ENCODE measurements at regions not wholly inside any gene's neighbourhood (a gene's known extent, or its start where the extent isn't known, plus 50 kb on each side); places are given as distances from the start of the nearest gene placed in this dataset.

DNA sequence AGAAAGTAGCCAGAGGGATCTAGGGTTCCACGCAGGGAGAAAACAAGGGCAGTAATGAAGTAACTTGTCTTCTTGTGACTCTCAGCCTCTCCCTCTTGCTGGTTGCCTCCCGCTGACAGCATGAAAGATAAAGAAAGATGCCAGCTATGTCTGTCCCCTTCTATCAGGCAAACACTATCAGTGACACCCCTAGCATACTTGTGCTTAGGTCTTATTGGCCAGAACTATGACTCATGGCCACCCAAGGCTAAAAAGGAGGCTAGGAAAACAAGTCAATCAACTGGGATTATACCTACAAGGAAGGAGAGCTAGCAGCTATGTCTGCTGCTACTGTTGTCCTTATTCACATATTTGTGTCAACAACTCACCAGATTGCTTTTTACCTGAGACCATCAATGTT, 206.8 kb upstream of the SOX4 start:
- Histone ChIP-seq H3K36me3 (no peaks in the 10 kb centered on the region), H3K27ac (no peak overlapping the region), H3K4me1 (peaks cover 0 to 8% (median 2%) of the 10 kb centered on the region in 4 donors), H3K4me3 (no peak overlapping the region), H3K9me3 (no peaks in the 10 kb centered on the region), H3K27me3 (no peaks in the 10 kb centered on the region)
- 93 to 94% methylated on average over 2 of the region's 2 CpGs for WGBS, 2 donors
- DNase-seq = no peak
- TF ChIP-seq POLR2A (IDR thresholded peaks at IDR 0.05) = no peak
- no peak for TF ChIP-seq CTCF (IDR thresholded peaks at IDR 0.05)
- no peak for TF ChIP-seq EP300 (IDR thresholded peaks at IDR 0.05)
- TF ChIP-seq POLR2AphosphoS5 (IDR thresholded peaks at IDR 0.05) = no peak
- no peak for ATAC-seq (ENCODE audit: low FRiP score in 2 of 2)

DNA sequence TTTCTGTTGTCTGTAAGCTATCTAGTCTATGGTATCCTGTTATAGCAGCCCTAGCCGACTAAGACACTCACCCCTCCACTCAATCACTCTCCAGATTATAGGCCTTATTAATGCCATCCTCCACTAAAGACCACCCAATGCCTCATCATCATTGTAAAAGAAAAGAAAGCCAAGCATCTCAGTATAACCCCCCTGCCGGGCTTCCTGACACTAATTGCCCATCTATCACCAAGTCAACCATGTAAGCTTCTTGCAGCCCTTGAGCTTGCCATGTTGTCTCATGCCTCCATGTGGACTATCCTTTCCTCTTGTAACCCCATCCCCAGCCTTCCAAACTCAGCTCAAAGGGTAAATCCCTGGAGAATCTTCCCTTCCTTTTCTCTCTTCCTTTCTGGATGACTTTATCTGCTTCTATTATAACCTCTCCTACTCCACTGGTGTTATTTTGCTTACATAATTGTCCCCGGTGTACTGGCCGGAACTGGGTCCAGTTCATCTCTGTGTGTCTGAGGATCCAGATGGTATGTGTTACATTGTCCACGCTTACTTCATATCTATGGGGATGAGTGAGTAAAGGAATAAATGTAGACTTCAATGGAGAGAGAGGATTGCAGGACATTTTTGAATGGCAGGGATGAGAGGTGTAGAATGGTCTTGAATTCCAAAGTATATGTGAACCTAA, 202.9 kb upstream of the SOX4 start:
- H3K4me3 ChIP-seq = no peak overlapping the region
- no peak for TF ChIP-seq POLR2AphosphoS5 (IDR thresholded peaks at IDR 0.05)
- TF ChIP-seq POLR2A (IDR thresholded peaks at IDR 0.05) = no peak
- no peak for TF ChIP-seq EP300 (IDR thresholded peaks at IDR 0.05)
- no peak for TF ChIP-seq CTCF (IDR thresholded peaks at IDR 0.05)
- H3K27ac ChIP-seq = no peak overlapping the region
- ATAC-seq (ENCODE audit: low FRiP score in 2 of 2) = no peak
- WGBS, 2 donors = 82 to 83% methylated on average over 5 of the region's 5 CpGs
- H3K4me1 ChIP-seq = no peaks in the 10 kb centered on the region
- no peaks in the 10 kb centered on the region for H3K27me3 ChIP-seq
- no peak for DNase-seq
- H3K36me3 ChIP-seq = no peaks in the 10 kb centered on the region
- H3K9me3 ChIP-seq = no peaks in the 10 kb centered on the region

GRCh38 chr6:21392177-21392576, 201.4 kb upstream of the SOX4 start:
- H3K9me3 ChIP-seq = no peaks in the 10 kb centered on the region
- no peaks in the 10 kb centered on the region for H3K4me1 ChIP-seq
- no peak overlapping the region for H3K27ac ChIP-seq
- H3K4me3 ChIP-seq = no peak overlapping the region
- TF ChIP-seq EP300 (IDR thresholded peaks at IDR 0.05) = no peak
- TF ChIP-seq CTCF (IDR thresholded peaks at IDR 0.05) = no peak
- no peak for TF ChIP-seq POLR2AphosphoS5 (IDR thresholded peaks at IDR 0.05)
- no peak for TF ChIP-seq POLR2A (IDR thresholded peaks at IDR 0.05)
- no peaks in the 10 kb centered on the region for H3K36me3 ChIP-seq
- DNase-seq (no peak), ATAC-seq (ENCODE audit: low FRiP score in 2 of 2) (no peak)
- no peaks in the 10 kb centered on the region for H3K27me3 ChIP-seq
- WGBS, 2 donors = 92 to 93% methylated on average over 2 of the region's 2 CpGs

- ATAC-seq (ENCODE audit: low FRiP score in 2 of 2) (no peak), DNase-seq (no peak)
- H3K27me3 ChIP-seq = no peaks in the 10 kb centered on the region
- no peaks in the 10 kb centered on the region for H3K36me3 ChIP-seq
- H3K27ac ChIP-seq = no peak overlapping the region
- H3K9me3 ChIP-seq = no peaks in the 10 kb centered on the region
- TF ChIP-seq POLR2A (IDR thresholded peaks at IDR 0.05) (no peak), EP300 (IDR thresholded peaks at IDR 0.05) (no peak), POLR2AphosphoS5 (IDR thresholded peaks at IDR 0.05) (no peak), CTCF (IDR thresholded peaks at IDR 0.05) (no peak)
- 58 to 67% methylated on average over 10 of the region's 10 CpGs for WGBS, 2 donors
- no peak overlapping the region for H3K4me3 ChIP-seq
- no peaks in the 10 kb centered on the region for H3K4me1 ChIP-seq
Measured at GRCh38 chr6:21393441-21394165, 199.9 kb upstream of the SOX4 start.
